Fibroblast of lung (primary cell): ENCODE measurements at regions not wholly inside any gene's neighbourhood (a gene's known extent, or its start where the extent isn't known, plus 50 kb on each side); places are given as distances from the start of the nearest gene placed in this dataset.

Experiments
- CTCF ChIP-seq, 2 donors: IDR thresholded peaks in 1 of 2; conservative IDR thresholded peaks in 1 of 2; 1 replicate in 1 of 2; 2 replicates in 1 of 2; pipeline ENCODE4 v1.5.1; 2011 to 2012; ENCODE audit warnings: low read length in 2 of 2, control low read depth in 1 of 2, inconsistent platforms in 1 of 2, low read depth in 1 of 2, mild to moderate bottlenecking in 1 of 2
- EZH2 ChIP-seq: IDR thresholded peaks from 2 replicates; pipeline ENCODE4 v1.5.1; 2012; ENCODE audit warnings: low read length, control low read depth, mild to moderate bottlenecking; ENCODE audit errors: missing control alignments

DNA sequence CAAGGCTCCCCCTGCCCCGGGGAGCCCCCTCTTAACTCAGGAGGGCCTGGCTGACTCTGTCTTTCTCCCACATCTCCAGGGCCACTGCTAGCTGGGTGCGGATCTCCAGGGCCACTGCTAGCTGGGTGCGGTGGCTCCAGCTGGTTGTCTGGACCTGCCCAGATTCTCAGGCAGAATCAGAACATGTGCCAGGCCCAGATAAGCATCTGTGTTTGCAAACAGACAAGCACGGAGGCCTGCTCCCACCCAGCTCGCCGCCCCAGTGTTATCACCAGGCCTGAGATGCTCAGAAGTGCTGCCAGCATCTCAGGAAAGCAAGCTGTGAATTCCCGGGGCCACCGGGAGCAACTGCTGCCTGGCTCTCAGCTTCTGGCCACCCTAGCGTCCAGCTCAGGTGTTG, 98.4 kb upstream of the FZD10 start:
- no peak for TF ChIP-seq CTCF (conservative IDR thresholded peaks at IDR 0.05 in 1 of 2, IDR thresholded peaks at IDR 0.05 in 1 of 2; ENCODE audit: low read depth in 1 of 2, low read length in 2 of 2)
- TF ChIP-seq EZH2 = no peak
